A673 (cell line): ENCODE measurements at regions not wholly inside any gene's neighbourhood (a gene's known extent, or its start where the extent isn't known, plus 50 kb on each side); places are given as distances from the start of the nearest gene placed in this dataset.

Experiments used
- CTCF ChIP-seq: fragments of 300-800, 200-600 bp; sonication (generic); conservative IDR thresholded peaks from 2 replicates; pipeline ENCODE4 v1.5.1; 2017; ENCODE audit warnings: low read depth, mild to moderate bottlenecking, antibody characterized with exemption, low read length, moderate library complexity, mixed read lengths
- EZH2 ChIP-seq: fragments of 200-600 bp; sonication (generic); IDR thresholded peaks from 2 replicates; pipeline ENCODE4 v1.6.1; 2017; ENCODE audit warnings: borderline replicate concordance, low read depth, mild to moderate bottlenecking, mixed read lengths, antibody characterized with exemption, low read length; ENCODE audit not compliant: poor library complexity, severe bottlenecking

GRCh38 chr5:128701301-128701700, 163.3 kb upstream of the FBN2 start:
- TF ChIP-seq CTCF: no peak
- TF ChIP-seq EZH2: no peak
